ENCODE measurements at regions not wholly inside any gene's neighbourhood (a gene's known extent, or its start where the extent isn't known, plus 50 kb on each side); places are given as distances from the start of the nearest gene placed in this dataset.

- no peak for TF ChIP-seq FOS (IDR thresholded peaks at IDR 0.05; ENCODE audit: borderline replicate concordance, insufficient read depth, low read length)
- no peak for TF ChIP-seq CTCF (IDR thresholded peaks at IDR 0.05; ENCODE audit: extremely low read depth in 1 of 2, insufficient read depth in 1 of 2, low read depth in 1 of 2, low read length in 2 of 2)
- no peak for TF ChIP-seq EZH2 (IDR thresholded peaks at IDR 0.05; ENCODE audit: borderline replicate concordance, low read depth, low read length, severe bottlenecking)
These were observed 77.0 kb upstream of the GRK3 start for GRCh38 chr22:25487508-25487907.
